C4-2B (cell line): ENCODE measurements at regions not wholly inside any gene's neighbourhood (a gene's known extent, or its start where the extent isn't known, plus 50 kb on each side); places are given as distances from the start of the nearest gene placed in this dataset.

Experiments
- H3K27ac ChIP-seq: fragments of 450-650 bp; 2 replicates; pipeline ENCODE4 v1.5.1; 2017
- CTCF ChIP-seq: fragments of 450-650 bp; conservative IDR thresholded peaks from 2 replicates; pipeline ENCODE4 v1.5.1; 2017; ENCODE audit warnings: mild to moderate bottlenecking
- ZFX ChIP-seq: fragments of 450-650 bp; IDR thresholded peaks from 2 replicates; pipeline ENCODE4 v1.6.1; 2017

GRCh38 chr11:112523477-112523876, 262.8 kb upstream of the PLET1 start:
- no peak overlapping the region for H3K27ac ChIP-seq
- TF ChIP-seq CTCF, result no peak

GRCh38 chr11:112523951-112524350, 263.3 kb upstream of the PLET1 start:
- TF ChIP-seq CTCF (no peak), ZFX (no peak)
- no peak overlapping the region for H3K27ac ChIP-seq

GRCh38 chr11:112524798-112525197, 264.1 kb upstream of the PLET1 start:
- TF ChIP-seq CTCF (no peak), ZFX (no peak)
- H3K27ac ChIP-seq, result no peak overlapping the region

GRCh38 chr11:112525270-112525669, 264.6 kb upstream of the PLET1 start:
- no peak overlapping the region for H3K27ac ChIP-seq
- TF ChIP-seq CTCF (no peak), ZFX (no peak)

GRCh38 chr11:112525844-112526590, 265.4 kb upstream of the PLET1 start:
- no peak overlapping the region for H3K27ac ChIP-seq
- TF ChIP-seq ZFX, result no peak
- no peak for TF ChIP-seq CTCF

GRCh38 chr11:112526699-112527416, 266.2 kb upstream of the PLET1 start:
- TF ChIP-seq CTCF, result no peak
- TF ChIP-seq ZFX, result no peak
- no peak overlapping the region for H3K27ac ChIP-seq

GRCh38 chr11:112529071-112529470, 268.4 kb upstream of the PLET1 start:
- no peak for TF ChIP-seq CTCF
- no peak for TF ChIP-seq ZFX
- no peak overlapping the region for H3K27ac ChIP-seq
